Epithelial cell of esophagus (primary cell): ENCODE measurements at regions not wholly inside any gene's neighbourhood (a gene's known extent, or its start where the extent isn't known, plus 50 kb on each side); places are given as distances from the start of the nearest gene placed in this dataset.

ENCODE experiments used
- DNase-seq: peaks from one replicate; pipeline ENCODE4 v3.0.0; 2010; ENCODE audit warnings: low read depth
- H3K4me3 ChIP-seq: 2 replicates; pipeline ENCODE4 v1.5.1; 2011; ENCODE audit warnings: mild to moderate bottlenecking, low read length, control low read depth
- CTCF ChIP-seq: IDR thresholded peaks from 2 replicates; pipeline ENCODE4 v1.5.1; 2011; ENCODE audit warnings: low read depth, mild to moderate bottlenecking, low read length, control low read depth, inconsistent platforms; ENCODE audit not compliant: insufficient read depth; ENCODE audit errors: missing control alignments

- H3K4me3 ChIP-seq, result no peak overlapping the region
- no peak for DNase-seq
- no peak for TF ChIP-seq CTCF
Measured at GRCh38 chr19:30647891-30648720, 275.9 kb downstream of the ZNF536 start.

- DNase-seq, result no peak
- no peak overlapping the region for H3K4me3 ChIP-seq
- TF ChIP-seq CTCF, result no peak
Measured at GRCh38 chr19:30646806-30647205, 274.6 kb downstream of the ZNF536 start.

GRCh38 chr19:30645946-30646577, 273.9 kb downstream of the ZNF536 start:
- no peak overlapping the region for H3K4me3 ChIP-seq
- DNase-seq, result no peak
- no peak for TF ChIP-seq CTCF

GRCh38 chr19:30640252-30640965, 268.2 kb downstream of the ZNF536 start:
- DNase-seq, result no peak
- no peak overlapping the region for H3K4me3 ChIP-seq
- TF ChIP-seq CTCF, result no peak

- H3K4me3 ChIP-seq, result no peak overlapping the region
- no peak for TF ChIP-seq CTCF
- no peak for DNase-seq
Measured at GRCh38 chr19:30638889-30639288, 266.7 kb downstream of the ZNF536 start.

- DNase-seq, result no peak
- no peak for TF ChIP-seq CTCF
- H3K4me3 ChIP-seq, result no peak overlapping the region
Measured at GRCh38 chr19:30637926-30638325, 265.7 kb downstream of the ZNF536 start.
